ENCODE measurements at regions not wholly inside any gene's neighbourhood (a gene's known extent, or its start where the extent isn't known, plus 50 kb on each side); places are given as distances from the start of the nearest gene placed in this dataset.

DNA sequence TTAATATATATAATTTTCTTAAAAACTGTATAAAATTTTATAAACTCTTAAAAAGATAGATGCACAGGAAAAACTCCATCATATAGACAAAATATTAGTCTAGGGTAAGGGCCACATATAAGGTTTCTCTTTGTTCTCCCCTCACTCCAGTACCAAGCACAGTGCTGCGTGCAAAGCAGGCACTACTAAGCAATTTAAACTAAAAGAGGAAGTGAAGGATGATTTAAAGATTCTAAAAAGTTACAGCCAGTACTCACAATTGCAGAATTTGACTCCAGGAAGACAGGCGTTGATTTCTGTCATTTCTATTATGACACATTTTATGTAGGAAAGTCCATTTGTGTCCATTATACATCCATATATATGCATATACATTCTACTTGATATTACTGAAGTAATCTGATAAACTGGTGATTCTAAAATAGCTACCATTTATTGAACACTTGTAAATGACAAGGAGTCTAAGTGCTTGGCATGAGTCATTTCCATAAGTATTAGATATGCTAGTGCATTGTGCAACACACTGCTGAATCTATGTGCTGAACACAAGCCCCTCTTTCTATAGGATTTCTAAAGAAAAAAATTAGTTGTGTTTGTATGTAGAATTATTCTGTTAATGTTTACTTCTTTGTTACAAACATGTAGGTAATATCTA lies 785.5 kb upstream of the ARRDC4 start:
- no peaks in the 10 kb centered on the region for H3K36me3 ChIP-seq
- intact Hi-C loops (cut with DNase I), result no loop called here
- 79 to 88% (median 87%) methylated on average over 2 of the region's 2 CpGs for WGBS, 3 donors
- TF ChIP-seq CTCF (IDR thresholded peaks at IDR 0.05) (no peak), EP300 (IDR thresholded peaks at IDR 0.05) (no peak)
- no peak for DNase-seq
- H3K27ac ChIP-seq, result no peak overlapping the region
- no peaks in the 10 kb centered on the region for H3K9me3 ChIP-seq
- no peaks in the 10 kb centered on the region for H3K4me1 ChIP-seq (ENCODE audit: insufficient read depth)
- no peak overlapping the region for H3K4me3 ChIP-seq
- H3K27me3 ChIP-seq, result no peaks in the 10 kb centered on the region

DNA sequence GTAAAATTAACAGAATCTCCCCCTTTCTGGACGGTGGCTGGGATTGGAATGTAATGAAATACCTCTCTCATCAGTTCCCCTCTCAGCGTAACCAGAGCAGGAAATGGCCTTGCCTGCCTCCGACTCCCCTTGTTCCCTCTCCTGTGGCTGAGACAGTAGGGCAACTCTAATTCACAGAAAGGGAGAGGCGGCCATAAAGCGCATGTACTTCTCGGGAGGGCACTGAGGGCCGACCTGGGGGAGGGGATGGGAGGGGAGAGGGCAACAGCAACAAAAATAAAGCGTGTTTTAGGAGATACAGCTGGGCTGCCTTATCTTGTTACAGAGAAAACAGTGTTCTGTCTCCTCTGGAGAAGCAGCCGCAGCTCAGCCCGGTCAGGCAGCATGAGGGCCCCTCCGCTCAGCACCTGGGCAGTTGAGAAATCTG lies 783.3 kb upstream of the ARRDC4 start:
- H3K36me3 ChIP-seq, result no peaks in the 10 kb centered on the region
- DNase-seq, result no peak
- no peak for TF ChIP-seq EP300 (IDR thresholded peaks at IDR 0.05)
- TF ChIP-seq CTCF (IDR thresholded peaks at IDR 0.05), result no peak
- TF ChIP-seq POLR2A (IDR thresholded peaks at IDR 0.05), result no peak
- no peaks in the 10 kb centered on the region for H3K27me3 ChIP-seq
- intact Hi-C loops (cut with DNase I), result no loop called here
- 0 to 17% (median 4%) methylated on average over 11 of the region's 11 CpGs for WGBS, 3 donors
- no peaks in the 10 kb centered on the region for H3K9me3 ChIP-seq
- H3K4me1 ChIP-seq (ENCODE audit: insufficient read depth), result no peaks in the 10 kb centered on the region
- no peak overlapping the region for H3K27ac ChIP-seq
- H3K4me3 ChIP-seq, result no peak overlapping the region

GRCh38 chr15:97182581-97182980 lies 777.9 kb upstream of the ARRDC4 start:
- TF ChIP-seq EP300 (IDR thresholded peaks at IDR 0.05), result no peak
- no peak for DNase-seq
- Histone ChIP-seq H3K4me3 (no peak overlapping the region), H3K27me3 (no peaks in the 10 kb centered on the region), H3K36me3 (no peaks in the 10 kb centered on the region), H3K4me1 (ENCODE audit: insufficient read depth) (no peaks in the 10 kb centered on the region), H3K9me3 (no peaks in the 10 kb centered on the region), H3K27ac (no peak overlapping the region)
- 93 to 95% (median 94%) methylated on average over 7 of the region's 7 CpGs for WGBS, 3 donors
- intact Hi-C loops (cut with DNase I), result no loop called here

GRCh38 chr15:97189162-97189780 lies 771.2 kb upstream of the ARRDC4 start:
- Histone ChIP-seq H3K27me3 (no peaks in the 10 kb centered on the region), H3K36me3 (no peaks in the 10 kb centered on the region), H3K4me3 (no peak overlapping the region), H3K9me3 (no peaks in the 10 kb centered on the region), H3K4me1 (ENCODE audit: insufficient read depth) (no peaks in the 10 kb centered on the region), H3K27ac (no peak overlapping the region)
- no peak for DNase-seq
- intact Hi-C loops (cut with DNase I), result no loop called here
- TF ChIP-seq POLR2A (IDR thresholded peaks at IDR 0.05) (no peak), EP300 (IDR thresholded peaks at IDR 0.05) (no peak), CTCF (IDR thresholded peaks at IDR 0.05) (no peak)
- WGBS, 3 donors, result 45 to 68% (median 58%) methylated on average over 3 of the region's 3 CpGs

- no peaks in the 10 kb centered on the region for H3K9me3 ChIP-seq
- no peak for DNase-seq
- intact Hi-C loops (cut with DNase I), result no loop called here
- H3K4me1 ChIP-seq (ENCODE audit: insufficient read depth), result no peaks in the 10 kb centered on the region
- TF ChIP-seq EP300 (IDR thresholded peaks at IDR 0.05), result no peak
- TF ChIP-seq CTCF (IDR thresholded peaks at IDR 0.05), result no peak
- no peak for TF ChIP-seq POLR2A (IDR thresholded peaks at IDR 0.05)
- no peaks in the 10 kb centered on the region for H3K27me3 ChIP-seq
- H3K36me3 ChIP-seq, result no peaks in the 10 kb centered on the region
- no peak overlapping the region for H3K27ac ChIP-seq
- H3K4me3 ChIP-seq, result no peak overlapping the region
- 81 to 93% (median 89%) methylated on average over 1 of the region's 1 CpG for WGBS, 3 donors
Observed at GRCh38 chr15:97194750-97195149, 765.8 kb upstream of the ARRDC4 start.

Data from ovary (tissue), 7 donors.